A549 (cell line): ENCODE measurements at regions not wholly inside any gene's neighbourhood (a gene's known extent, or its start where the extent isn't known, plus 50 kb on each side); places are given as distances from the start of the nearest gene placed in this dataset.

ENCODE experiments used
- ATAC-seq, 2 experiments: fragments of 200-7000 bp in 1 of 2; fragments of >200 bp in 1 of 2; cut with Nextera tagmentation in 1 of 2; cut with Tn5 transposase in 1 of 2; 3 replicates each; pipeline versions ENCODE4 v1.8.0 to v1.9.1; 2018 to 2020; ENCODE audit warnings: mild to moderate bottlenecking in 1 of 2, moderate library complexity in 1 of 2
- CTCF ChIA-PET: fragments of 300-600 bp; sonication (Branson Sonifier 250); formaldehyde crosslinking; extraction: SDS; loops from one replicate; lab custom pipeline; 2021; ENCODE audit warnings: antibody characterized with exemption, inconsistent platforms; lab: Yijun Ruan, JAX
- POLR2A ChIA-PET: fragments of 350-600 bp; formaldehyde crosslinking; extraction: SDS; loops from one replicate; lab custom pipeline; 2021; ENCODE audit warnings: antibody characterized with exemption, inconsistent platforms; lab: Yijun Ruan, JAX
- DNase-seq, 2 experiments: peaks; one replicate each; pipeline versions ENCODE4 v3.0.0 to v3.0.0-alpha.2; 2011 to 2016; ENCODE audit warnings: low read depth in 1 of 2, low spot score in 1 of 2
- FAIRE-seq: peaks from 2 replicates; lab custom pipeline; 2011; peaks lifted over from hg19 to GRCh38; lab: Jason Lieb, UNC
- H3K27ac ChIP-seq, 2 experiments: fragments of >200 bp; sonication (Bioruptor Twin); formaldehyde crosslinking; 3 replicates each; pipeline ENCODE4 v1.5.1; 2016 to 2017
- H3K4me1 ChIP-seq: fragments of >200 bp; sonication (Bioruptor Twin); formaldehyde crosslinking; 3 replicates; pipeline ENCODE4 v1.6.1; 2016
- H3K4me2 ChIP-seq: fragments of >200 bp; sonication (Bioruptor Twin); formaldehyde crosslinking; 3 replicates; pipeline ENCODE4 v1.6.1; 2016
- H3K4me3 ChIP-seq: fragments of >200 bp; sonication (Bioruptor Twin); formaldehyde crosslinking; 3 replicates; pipeline ENCODE4 v1.5.1; 2016
- H3K9me3 ChIP-seq: fragments of >200 bp; sonication (Bioruptor Twin); formaldehyde crosslinking; 3 replicates; pipeline ENCODE4 v1.6.1; 2016
- CHD2 ChIP-seq: fragments of 150-350 bp; IDR thresholded peaks from 2 replicates; pipeline ENCODE4 v1.6.1; 2014; ENCODE audit warnings: low read length; ENCODE audit not compliant: partially characterized antibody
- EHF ChIP-seq: fragments of 250-450 bp; sonication (Bioruptor Pico); IDR thresholded peaks from 2 replicates; pipeline ENCODE4 v1.5.0; 2020; ENCODE audit warnings: mild to moderate bottlenecking
- EHMT2 ChIP-seq: fragments of 200-600 bp; sonication (generic); IDR thresholded peaks from 2 replicates; pipeline ENCODE4 v1.6.1; 2016; ENCODE audit warnings: antibody characterized with exemption, low read depth, mild to moderate bottlenecking, moderate library complexity
- ELK1 ChIP-seq: fragments of 150-350 bp; IDR thresholded peaks from 2 replicates; pipeline ENCODE4 v1.6.1; 2014; ENCODE audit warnings: low read depth, mild to moderate bottlenecking, low read length
- FOSB ChIP-seq: fragments of 250-450 bp; sonication (Bioruptor Pico); IDR thresholded peaks from 2 replicates; pipeline ENCODE4 v1.5.0; 2020; ENCODE audit warnings: mild to moderate bottlenecking, moderate library complexity
- FOXS1 ChIP-seq: fragments of 250-450 bp; sonication (Bioruptor Pico); IDR thresholded peaks from 2 replicates; pipeline ENCODE4 v1.5.0; 2020; ENCODE audit warnings: mild to moderate bottlenecking, moderate library complexity
- HOXA7 ChIP-seq: fragments of 250-450 bp; sonication (Bioruptor Pico); IDR thresholded peaks from 2 replicates; pipeline ENCODE4 v1.5.0; 2020; ENCODE audit warnings: mild to moderate bottlenecking, moderate library complexity
- KDM1A ChIP-seq: fragments of 200-600 bp; sonication (generic); IDR thresholded peaks from 2 replicates; pipeline ENCODE4 v1.6.1; 2016; ENCODE audit warnings: low read depth, mild to moderate bottlenecking
- MAX ChIP-seq: IDR thresholded peaks from 2 replicates; pipeline ENCODE4 v1.6.1; 2012
- MAZ ChIP-seq: fragments of 150-350 bp; IDR thresholded peaks from 2 replicates; pipeline ENCODE4 v1.6.1; 2014; ENCODE audit warnings: antibody characterized with exemption, low read depth, low read length, borderline replicate concordance
- MYC ChIP-seq: IDR thresholded peaks from 2 replicates; pipeline ENCODE4 v1.6.1; 2012; ENCODE audit warnings: mild to moderate bottlenecking, inconsistent platforms, low read length, improper control_type of control experiment, borderline replicate concordance
- NR3C1 ChIP-seq: fragments of >200 bp; sonication (Bioruptor Twin); formaldehyde crosslinking; IDR thresholded peaks from 3 replicates; pipeline ENCODE4 v1.6.1; 2017
- PBX3 ChIP-seq: IDR thresholded peaks from 2 replicates; pipeline ENCODE4 v1.6.1; 2012
- RCOR1 ChIP-seq: fragments of 150-350 bp; IDR thresholded peaks from 2 replicates; pipeline ENCODE4 v1.6.1; 2014; ENCODE audit warnings: antibody characterized with exemption, low read length, low read depth
- REST ChIP-seq: fragments of 200-600 bp; sonication (generic); IDR thresholded peaks from 2 replicates; pipeline ENCODE4 v1.6.1; 2016; ENCODE audit warnings: antibody characterized with exemption, mild to moderate bottlenecking, moderate library complexity
- RNF2 ChIP-seq: fragments of 200-600 bp; sonication (generic); IDR thresholded peaks from 2 replicates; pipeline ENCODE4 v1.6.1; 2016; ENCODE audit warnings: low read depth, mild to moderate bottlenecking, antibody characterized with exemption, moderate library complexity, borderline replicate concordance
- SMC3 ChIP-seq: fragments of >200 bp; sonication (Bioruptor Twin); formaldehyde crosslinking; IDR thresholded peaks from 3 replicates; pipeline ENCODE4 v1.6.1; 2018; ENCODE audit warnings: inconsistent platforms
- SREBF2 ChIP-seq: fragments of 450-650 bp; IDR thresholded peaks from 2 replicates; pipeline ENCODE4 v1.6.1; 2014; ENCODE audit warnings: mild to moderate bottlenecking, moderate library complexity
- TFCP2L1 ChIP-seq: fragments of 250-450 bp; sonication (Bioruptor Pico); IDR thresholded peaks from 2 replicates; pipeline ENCODE4 v1.5.0; 2021; ENCODE audit warnings: mild to moderate bottlenecking
- TP53 ChIP-seq: fragments of 250-450 bp; sonication (Bioruptor Pico); IDR thresholded peaks from 2 replicates; pipeline ENCODE4 v1.5.0; 2021; ENCODE audit warnings: mild to moderate bottlenecking, moderate library complexity
- USF2 ChIP-seq: fragments of 450-650 bp; IDR thresholded peaks from 2 replicates; pipeline ENCODE4 v1.6.1; 2014; ENCODE audit warnings: antibody characterized with exemption
- ZC3H11A ChIP-seq: fragments of 450-650 bp; IDR thresholded peaks from 2 replicates; pipeline ENCODE4 v1.6.1; 2014; ENCODE audit warnings: antibody characterized with exemption, mild to moderate bottlenecking
- ZNF302 ChIP-seq: fragments of 250-450 bp; sonication (Bioruptor Pico); IDR thresholded peaks from 2 replicates; pipeline ENCODE4 v1.9.0; 2021; ENCODE audit warnings: inconsistent platforms, mild to moderate bottlenecking, moderate library complexity
- WGBS: methylation state at CpG from one replicate; pipeline ENCODE4 v1.1.6; 2017; ENCODE audit errors: missing lambda C conversion rate; 5-methylcytosine and 5-hydroxymethylcytosine counted together

- Histone ChIP-seq H3K4me1 (no peaks in the 10 kb centered on the region), H3K9me3 (no peaks in the 10 kb centered on the region), H3K4me3 (no peak overlapping the region)
- no peak for DNase-seq
- 5% methylated on average over 2 of the region's 2 CpGs for WGBS
- TF ChIP-seq TP53 (no peak), SREBF2 (no peak), CHD2 (no peak), EHF (CRISPR knock-in tag) (no peak), HOXA7 (CRISPR knock-in tag) (no peak), MYC (no peak), ELK1 (no peak)
- TF ChIP-seq, all 56 proteins: peak for 0
- no peak overlapping the region for H3K27ac ChIP-seq
- FAIRE-seq (no peak), ATAC-seq (no peak)
- ChIA-PET POLR2A (no interaction called here), CTCF (no interaction called here)
- H3K4me2 ChIP-seq: no peak overlapping the region
Measured at GRCh38 chr13:103638706-103639105, 572.5 kb upstream of the SLC10A2 start.

GRCh38 chr13:103634066-103634465, 567.8 kb upstream of the SLC10A2 start:
- TF ChIP-seq ZNF302 (no peak), ZC3H11A (no peak), RCOR1 (no peak), KDM1A (no peak), PBX3 (no peak), TFCP2L1 (no peak), MAZ (no peak), HOXA7 (CRISPR knock-in tag) (no peak), REST (no peak), SMC3 (no peak), FOXS1 (CRISPR knock-in tag) (no peak), NR3C1 (no peak), SREBF2 (no peak), MAX (no peak)
- DNase-seq (no peak), FAIRE-seq (no peak), ATAC-seq (no peak)
- POLR2A ChIA-PET: no interaction called here
- Histone ChIP-seq H3K4me2 (no peak overlapping the region), H3K27ac (no peak overlapping the region), H3K9me3 (no peaks in the 10 kb centered on the region), H3K4me3 (no peak overlapping the region), H3K4me1 (no peaks in the 10 kb centered on the region)
- 46% methylated on average over 2 of the region's 2 CpGs for WGBS
- CTCF ChIA-PET: no interaction called here

GRCh38 chr13:103625194-103625593, 559.0 kb upstream of the SLC10A2 start:
- TF ChIP-seq RNF2 (no peak), EHMT2 (no peak), ZNF302 (no peak), PBX3 (no peak), FOSB (CRISPR knock-in tag) (no peak), TP53 (no peak), USF2 (no peak)
- DNase-seq (no peak), FAIRE-seq (no peak), ATAC-seq (no peak)
- Histone ChIP-seq H3K27ac (no peak overlapping the region), H3K4me3 (no peak overlapping the region), H3K4me2 (no peak overlapping the region), H3K9me3 (no peaks in the 10 kb centered on the region), H3K4me1 (no peaks in the 10 kb centered on the region)
- CTCF ChIA-PET: interaction anchor here (0.6 kb wide), 1 partner anchor 1566 kb away, joined by 3 read pairs; no protein-coding TSS in a partner anchor
- POLR2A ChIA-PET: no interaction called here
- WGBS: 11% methylated on average over 5 of the region's 5 CpGs
